Tibial nerve (tissue), 3 donors: ENCODE measurements at regions not wholly inside any gene's neighbourhood (a gene's known extent, or its start where the extent isn't known, plus 50 kb on each side); places are given as distances from the start of the nearest gene placed in this dataset.

Experiments used
- CTCF ChIP-seq, 5 experiments: fragments of 200-600 bp in 3 of 5; fragments of 450-650 bp in 2 of 5; sonication (generic) in 3 of 5; IDR thresholded peaks; one replicate each; pipeline ENCODE4 v1.5.1; 2016 to 2019; ENCODE audit warnings: antibody characterized with exemption in 5 of 5, mild to moderate bottlenecking in 3 of 5, moderate library complexity in 2 of 5
- POLR2A ChIP-seq, 2 donors: fragments of 450-650 bp; IDR thresholded peaks; one replicate each; pipeline ENCODE4 v1.6.1; 2017; ENCODE audit warnings: antibody characterized with exemption in 2 of 2, mild to moderate bottlenecking in 2 of 2, moderate library complexity in 2 of 2

GRCh38 chr13:91189506-91189905, 158.0 kb upstream of the MIR17HG start:
- TF ChIP-seq POLR2A (IDR thresholded peaks at IDR 0.05) (no peak), CTCF (IDR thresholded peaks at IDR 0.05) (no peak)
